NCI-H1436 (cell line): ENCODE measurements at regions not wholly inside any gene's neighbourhood (a gene's known extent, or its start where the extent isn't known, plus 50 kb on each side); places are given as distances from the start of the nearest gene placed in this dataset.
A peak's percentile ranks its signal among the peaks of the same experiment; 100 is the strongest.

Source experiments
- DNase-seq: peaks from one replicate; lab custom pipeline; 2025; lab: John Stamatoyannopoulos, UW

DNA sequence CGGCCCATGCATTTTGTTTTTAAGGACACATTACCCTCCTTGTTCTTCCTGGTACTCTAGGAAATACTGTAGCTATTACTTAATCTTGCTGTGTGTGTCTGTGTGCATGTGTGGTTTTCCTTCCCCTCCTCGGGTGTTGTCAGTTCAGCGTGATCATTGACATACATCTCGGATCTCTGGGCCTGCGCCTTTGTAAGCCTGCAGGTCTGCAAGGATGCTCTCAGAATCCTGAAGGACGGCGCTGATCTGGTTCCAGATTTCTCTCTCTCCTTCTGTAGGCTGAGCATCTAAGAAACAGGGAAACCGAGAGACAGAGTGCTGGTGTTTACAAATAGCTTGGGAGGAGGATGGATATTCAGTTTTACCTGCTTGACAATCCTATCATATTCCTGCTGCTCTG lies 100.2 kb downstream of the CYRIA start:
- no peak for DNase-seq

DNA sequence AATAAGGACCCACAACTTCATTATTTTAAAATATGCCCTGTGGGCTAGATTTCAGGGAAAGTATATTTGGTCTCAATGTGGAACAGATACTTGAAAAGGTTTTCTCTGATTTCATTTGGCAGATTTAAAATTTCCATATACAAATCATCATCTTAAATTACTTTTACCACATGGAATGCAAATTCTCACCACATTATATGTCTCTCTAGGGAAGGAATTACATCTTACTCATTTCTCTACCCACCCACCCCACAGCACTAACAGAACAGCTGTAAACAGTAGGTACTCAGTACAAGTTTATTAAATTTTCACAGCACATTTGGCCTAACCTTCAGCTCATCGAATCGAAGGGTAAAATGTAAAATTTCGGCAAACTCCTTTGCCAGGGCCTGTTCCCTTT lies 104.0 kb downstream of the CYRIA start:
- DNase-seq: no peak

DNA sequence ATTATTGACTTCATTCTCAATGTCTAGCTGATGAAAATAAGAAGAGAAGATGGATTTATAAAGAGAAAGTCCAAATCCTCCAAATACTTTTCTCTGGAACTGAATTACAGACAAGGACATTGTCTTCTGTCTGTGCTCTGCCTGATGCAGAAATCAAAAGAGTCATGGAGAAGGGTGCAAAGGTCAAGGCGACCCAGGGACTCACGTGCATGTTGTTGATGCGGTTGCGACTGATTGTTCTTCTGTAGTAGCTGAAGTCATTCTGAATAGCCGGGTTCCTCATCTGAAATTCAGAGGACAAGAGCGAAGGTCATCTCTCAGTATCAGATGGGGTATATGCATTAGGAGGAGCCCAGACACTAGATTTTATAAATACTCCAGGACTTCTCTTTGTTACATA lies 104.4 kb downstream of the CYRIA start:
- no peak for DNase-seq

DNA sequence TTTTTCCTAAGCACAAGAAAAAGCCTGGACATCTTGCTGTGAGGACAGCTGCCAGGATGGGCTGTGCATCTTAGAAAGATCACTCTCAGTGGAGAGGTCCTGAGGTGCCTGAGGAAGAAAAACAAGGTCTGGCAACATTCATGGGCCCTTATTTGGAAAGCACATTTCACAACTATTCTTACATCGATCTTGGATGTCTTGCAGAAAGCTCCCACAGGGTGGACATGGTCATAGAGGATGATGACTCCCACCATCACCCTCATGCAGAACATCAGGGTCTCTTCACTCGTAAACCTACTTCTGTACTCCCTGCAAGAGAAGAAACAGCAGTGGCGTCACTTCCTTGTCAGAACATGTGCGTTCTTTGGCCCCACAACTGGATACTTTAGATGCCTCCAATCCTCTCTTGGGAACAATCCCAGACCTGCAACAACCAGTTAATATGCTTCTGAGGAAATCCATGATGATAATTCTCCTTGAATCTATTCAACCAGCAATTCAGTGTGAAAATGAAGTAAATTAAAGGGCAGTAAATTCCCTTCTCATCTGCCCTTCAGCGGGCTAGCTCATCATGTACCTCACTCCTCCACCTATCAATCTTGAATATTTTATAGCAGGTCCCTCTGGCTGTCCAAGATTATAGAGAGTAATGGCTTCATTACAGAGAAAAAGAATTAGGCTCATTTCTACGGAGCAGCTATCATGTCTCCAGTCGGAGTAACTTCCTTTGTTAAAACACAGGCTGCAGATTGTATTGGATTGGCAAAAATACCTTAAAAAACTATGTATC lies 106.2 kb downstream of the CYRIA start:
- no peak for DNase-seq

DNA sequence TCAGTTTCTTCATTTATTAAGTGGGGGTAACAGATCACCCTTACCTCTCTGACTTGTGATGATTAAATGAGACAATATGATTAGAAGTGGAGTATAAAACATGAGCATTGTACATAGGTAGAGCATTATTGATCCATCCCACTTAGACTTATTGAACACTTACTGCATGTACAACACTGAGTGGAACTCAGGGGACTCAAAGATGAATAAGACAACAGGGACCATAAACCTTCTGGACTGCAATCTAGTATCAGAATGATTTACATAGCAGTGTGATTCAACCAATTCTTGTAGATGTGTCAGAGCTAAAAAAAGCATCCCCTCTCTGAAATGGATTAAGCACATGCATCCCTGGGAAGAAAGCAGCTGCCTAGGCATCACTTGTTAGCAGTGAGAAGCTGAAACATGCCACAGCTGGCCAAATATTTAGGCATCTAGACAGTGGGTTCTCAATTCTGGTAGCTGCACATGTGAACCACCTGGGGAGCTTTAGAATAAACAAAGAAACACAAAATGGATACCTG lies 111.5 kb downstream of the CYRIA start:
- no peak for DNase-seq

DNA sequence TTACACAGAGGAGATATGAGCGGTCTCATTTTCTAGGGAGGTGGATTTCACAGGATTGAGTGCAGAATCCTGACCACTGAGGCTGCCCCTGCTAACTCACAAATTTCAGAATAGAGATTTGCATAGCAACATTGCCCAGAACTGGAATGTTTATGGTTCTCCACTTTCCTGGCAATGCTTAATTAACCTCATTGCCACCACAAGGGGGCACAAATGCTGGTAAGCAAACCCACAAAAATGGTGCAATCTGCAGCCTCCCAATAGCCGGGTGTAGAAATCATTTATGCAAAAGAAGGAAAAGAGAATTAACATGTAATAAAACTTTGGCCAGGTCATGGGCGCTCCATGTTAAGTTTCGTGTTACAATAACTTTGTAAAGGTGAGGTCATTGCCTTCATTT lies 112.4 kb downstream of the CYRIA start:
- peak; percentile 18 for DNase-seq

DNA sequence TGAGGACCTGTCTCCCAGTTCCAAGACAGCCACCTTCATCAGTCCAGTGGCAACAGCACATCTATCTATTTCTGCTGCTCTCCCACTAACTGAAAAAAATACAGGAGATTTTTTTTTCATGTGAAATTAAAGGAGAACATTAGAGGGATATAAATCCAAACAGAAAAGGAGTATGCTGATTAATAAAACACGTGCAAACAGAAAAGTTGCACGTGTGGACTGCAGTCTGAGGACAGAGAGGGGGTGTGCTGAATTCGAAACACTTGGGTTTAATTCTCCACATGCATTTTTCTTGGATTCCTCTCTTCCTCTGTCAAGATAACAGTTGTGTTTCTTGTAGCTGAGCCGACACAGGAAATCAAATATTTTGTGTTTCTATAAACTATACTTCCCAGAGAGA lies 113.4 kb downstream of the CYRIA start:
- no peak for DNase-seq

DNA sequence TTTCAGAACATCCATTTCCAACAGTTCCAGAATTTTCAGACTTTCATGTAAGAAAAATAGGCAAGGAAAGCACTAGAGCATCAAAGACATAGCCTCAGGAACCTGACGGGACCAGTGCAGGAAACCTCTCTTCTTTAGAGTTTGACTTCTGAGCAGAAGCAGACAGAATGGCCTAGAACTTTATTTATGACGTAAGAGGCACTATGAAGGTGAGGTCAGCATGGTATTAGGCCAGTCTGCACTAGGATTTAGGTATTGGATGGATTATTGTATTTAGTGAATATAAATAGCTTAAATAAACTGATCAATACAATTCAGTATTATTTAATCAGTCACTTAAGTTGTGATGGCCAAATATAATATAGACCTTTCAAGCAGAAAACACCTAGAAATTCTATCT lies 117.6 kb downstream of the CYRIA start:
- DNase-seq: no peak

DNA sequence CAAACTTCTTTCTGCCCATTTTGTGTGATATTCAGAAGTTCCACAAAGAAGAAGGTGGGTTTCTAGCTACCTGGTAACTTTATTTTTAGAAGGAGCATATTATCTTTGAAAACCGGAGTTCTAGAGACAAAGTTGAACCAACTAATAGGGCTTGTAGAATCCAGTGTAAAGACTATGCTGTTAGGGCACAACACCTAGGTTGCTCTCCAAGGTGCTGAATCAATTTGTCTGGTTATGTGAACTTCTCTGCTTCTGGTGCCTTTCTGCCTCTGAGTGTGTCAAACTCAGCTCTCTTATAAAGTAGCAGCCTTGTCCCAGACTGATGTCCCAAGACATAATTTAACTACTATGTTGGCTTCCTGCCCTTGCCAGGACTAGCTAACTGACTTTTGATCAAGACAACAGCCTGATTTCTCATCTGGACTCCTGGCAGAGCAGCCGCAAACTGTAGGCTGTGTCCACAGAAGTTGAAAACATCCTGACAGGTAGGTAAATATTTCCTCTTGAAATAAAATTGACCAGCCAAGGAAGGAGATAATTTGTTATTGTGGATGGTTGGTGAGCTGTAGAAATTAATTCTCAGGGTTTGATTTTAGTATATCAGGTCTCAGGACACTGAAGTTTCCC lies 119.4 kb downstream of the CYRIA start:
- no peak for DNase-seq

DNA sequence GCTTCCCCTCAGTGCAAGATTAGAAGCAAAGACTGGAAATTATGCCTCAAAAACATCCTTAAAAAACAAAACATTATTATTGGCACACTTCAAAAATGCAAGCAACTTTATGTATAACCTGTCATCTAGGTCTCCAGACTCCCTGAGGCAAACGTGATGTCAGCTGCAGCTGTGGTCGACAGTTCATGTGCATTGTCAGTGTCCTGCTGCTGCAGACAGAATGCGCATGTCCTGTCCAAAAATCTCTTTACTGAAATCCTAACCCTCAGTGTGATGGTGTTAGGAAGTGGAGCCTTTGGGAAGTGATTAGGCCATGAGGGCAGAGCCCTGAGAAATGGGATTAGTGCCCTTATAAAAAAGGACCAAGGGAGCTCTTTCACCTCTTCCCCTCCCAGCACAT lies 126.9 kb downstream of the CYRIA start:
- DNase-seq: no peak

DNA sequence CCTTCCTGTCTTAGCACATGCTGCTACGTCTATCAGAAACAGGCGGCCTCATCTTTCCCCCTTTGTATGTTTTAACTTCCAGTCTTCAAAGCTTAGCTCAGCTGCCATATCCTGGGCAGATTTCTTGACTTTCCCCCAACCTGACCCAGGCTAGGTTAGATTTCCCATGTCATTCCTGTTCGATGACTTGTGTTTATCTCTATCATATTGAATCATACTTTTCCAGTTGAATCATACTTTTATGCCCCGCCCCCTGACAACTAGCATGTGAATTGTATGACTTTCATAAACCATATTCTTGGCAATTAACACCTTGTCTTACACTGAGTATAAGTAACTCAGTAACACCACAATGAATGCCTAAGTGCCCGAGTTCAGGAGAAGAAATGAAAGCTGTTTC lies 128.3 kb downstream of the CYRIA start:
- DNase-seq: no peak

DNA sequence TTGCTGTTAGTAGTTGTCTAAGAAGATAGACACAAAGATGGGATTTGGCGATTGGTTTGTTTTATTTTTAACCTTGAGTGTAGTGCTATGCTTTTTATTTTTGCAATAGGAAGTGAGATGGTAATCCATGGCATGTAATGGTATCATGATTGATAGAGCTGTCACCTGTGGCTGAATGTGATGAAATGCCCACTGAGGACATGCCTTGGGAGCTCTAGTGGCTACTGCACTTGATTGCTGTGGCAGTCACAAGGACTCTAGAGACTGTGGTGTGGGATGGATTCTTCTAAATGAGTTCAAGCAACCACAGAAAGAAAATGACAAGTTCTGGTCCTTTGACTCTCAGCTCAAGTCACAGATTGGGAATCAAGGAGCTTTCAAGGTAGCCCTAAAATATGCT lies 139.4 kb downstream of the CYRIA start:
- no peak for DNase-seq

DNA sequence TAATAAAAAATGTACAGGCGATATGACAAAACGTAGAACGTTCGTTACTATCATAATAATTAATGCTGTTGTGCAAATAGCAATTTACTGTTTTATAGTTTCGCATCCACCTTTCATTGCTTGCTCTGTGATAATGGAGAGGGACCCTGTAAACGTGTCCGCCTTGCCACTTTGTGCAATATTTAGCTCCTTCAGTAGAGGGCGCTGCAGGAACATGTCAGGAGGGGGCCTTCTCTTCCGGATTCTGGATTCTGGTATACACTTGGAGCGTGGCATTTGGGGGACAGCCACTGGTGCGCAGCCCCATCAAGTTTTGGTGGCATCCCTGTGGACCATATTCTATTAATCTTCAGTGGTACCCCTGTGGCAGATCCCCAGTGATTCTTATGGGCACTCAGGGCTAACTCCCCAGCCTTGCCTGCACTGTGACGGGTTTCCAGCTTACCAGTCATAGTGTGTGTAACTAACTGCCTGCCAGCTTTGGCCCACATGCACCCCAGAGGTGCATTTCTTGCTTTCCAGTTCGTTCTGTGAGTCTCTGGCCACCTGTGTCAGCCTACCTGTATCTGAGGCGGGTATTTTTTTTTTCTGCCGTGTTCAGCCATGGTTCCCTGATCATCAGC lies 140.3 kb downstream of the CYRIA start:
- DNase-seq: peak; percentile 10

DNA sequence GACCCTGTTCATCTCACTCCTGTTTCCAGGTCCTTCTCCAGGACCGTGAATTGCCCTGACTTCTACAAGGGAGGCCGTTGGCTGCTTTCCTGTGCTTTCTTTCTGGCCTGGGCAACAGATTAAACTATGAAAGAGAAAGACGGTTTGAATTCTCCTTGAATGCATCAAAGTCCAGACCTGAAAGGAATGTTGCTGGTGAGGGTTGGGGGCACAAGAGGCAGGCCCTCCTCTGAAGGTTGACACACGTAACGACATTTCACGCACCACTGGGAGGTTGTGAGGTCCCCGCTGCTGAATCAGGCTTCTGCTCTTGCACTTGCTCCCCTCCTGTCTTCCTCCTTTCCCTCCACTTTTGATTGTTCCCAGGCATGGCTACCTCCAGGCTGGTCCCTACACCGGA lies 141.9 kb downstream of the CYRIA start:
- DNase-seq: no peak

DNA sequence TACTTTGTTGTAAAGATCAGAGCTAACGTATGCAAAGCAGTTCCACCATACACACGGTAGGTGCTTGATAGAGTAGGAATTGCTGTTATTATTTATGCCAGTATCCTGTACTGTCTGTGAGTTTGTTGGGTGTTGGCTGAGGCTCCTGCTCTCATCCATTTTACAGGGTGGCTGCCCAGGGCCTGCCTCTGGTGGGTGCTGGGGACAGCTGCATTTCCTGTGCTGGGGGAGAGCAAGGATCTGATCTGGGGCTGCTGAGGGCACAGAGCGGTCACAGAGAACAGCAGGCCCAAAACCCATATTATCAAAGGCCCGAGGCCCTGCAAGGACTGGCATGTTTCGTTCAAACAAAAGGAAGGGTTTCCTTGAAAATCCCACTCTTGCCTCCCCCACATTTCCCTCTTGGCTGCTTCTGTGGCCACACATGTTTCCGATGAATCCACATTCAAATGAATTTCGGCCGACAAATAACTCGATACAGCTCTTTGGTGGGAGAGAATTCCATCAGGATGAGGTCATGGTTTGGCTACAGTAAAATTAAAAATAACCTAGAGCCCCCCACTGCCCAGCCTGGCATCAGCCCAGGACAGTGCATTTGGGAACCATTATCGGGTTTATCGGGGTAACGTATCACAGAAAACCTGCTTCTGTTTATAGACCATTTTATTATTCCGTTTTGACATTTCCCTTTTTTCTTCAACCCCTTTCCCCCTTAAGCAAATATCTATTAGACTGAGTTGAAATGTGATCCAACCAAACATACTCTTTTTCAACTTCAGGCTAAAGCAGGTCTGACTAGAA lies 143.4 kb downstream of the CYRIA start:
- DNase-seq: no peak

DNA sequence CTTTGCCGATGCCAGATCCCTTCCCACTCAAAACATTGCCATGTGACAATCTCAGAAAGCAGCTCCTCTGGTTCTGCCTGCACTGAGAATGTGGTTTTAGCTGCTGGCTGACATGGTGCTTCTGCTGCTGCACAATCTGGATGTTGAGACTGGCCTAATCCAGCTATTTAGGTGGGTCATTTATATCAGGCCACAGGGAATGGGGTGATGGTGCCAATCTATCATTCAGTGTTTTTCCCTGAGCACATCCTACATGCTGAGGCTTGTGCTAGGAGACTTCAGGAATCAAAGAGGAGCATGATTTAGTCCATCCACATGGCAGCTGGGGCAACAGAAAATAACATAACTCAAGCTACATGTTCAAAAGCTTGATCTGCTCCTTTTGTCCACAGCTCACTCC lies 144.7 kb downstream of the CYRIA start:
- DNase-seq: no peak

DNA sequence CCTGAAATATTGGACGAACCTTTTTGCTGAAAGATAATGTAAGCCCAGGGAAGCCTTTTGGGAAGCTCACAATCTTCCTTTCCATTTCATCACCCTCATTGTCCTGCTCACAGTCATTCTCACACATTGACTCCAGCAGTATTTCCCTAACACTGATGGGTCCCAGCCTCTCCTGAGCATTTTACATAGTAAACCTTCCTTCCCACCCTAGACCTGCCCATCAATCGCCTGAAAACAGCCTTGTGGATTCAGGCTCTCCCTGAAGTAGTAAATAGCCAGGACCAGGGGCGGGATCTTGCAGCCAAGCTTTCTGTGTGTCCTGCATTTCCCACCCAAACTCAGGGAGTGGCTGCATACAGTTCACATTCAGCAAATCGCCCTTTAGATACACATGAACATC lies 149.9 kb downstream of the CYRIA start:
- DNase-seq: no peak

DNA sequence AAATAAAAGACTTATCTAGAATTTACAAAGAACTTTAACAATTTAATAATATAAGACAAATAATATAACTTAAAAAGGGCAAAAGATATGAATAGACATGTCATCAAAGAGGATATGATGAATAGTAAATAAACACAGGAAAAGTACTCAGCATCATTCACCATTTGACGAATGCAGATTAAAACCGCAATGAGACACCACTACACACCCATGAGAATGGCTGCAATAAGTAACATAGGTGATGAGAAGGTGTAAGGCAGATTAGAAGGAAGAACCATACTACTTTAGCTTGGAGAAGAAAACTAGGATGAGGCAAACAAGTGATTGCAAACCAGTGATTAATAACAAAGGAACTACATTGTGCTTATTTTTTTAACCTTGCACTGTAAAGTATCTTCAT lies 152.0 kb downstream of the CYRIA start:
- DNase-seq: no peak

DNA sequence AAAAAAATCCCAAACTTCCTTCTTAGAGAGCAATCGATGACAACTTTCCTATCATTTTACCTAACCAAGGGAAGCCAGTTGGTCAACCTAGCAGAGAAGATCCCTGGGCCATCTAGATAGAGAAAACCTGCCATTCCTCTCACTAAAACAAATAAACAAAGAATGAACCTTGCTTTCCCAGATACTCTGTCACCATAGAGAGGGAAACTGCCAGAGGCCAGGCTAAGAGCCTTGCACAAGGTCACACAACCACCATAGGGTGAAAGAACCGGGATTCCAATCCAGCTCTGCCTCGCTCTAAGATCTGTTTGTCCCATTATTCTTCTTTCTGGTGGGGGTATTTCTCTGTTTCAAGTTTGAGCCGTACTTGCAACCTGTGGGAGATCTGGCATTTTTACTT lies 154.6 kb downstream of the CYRIA start:
- DNase-seq: no peak

DNA sequence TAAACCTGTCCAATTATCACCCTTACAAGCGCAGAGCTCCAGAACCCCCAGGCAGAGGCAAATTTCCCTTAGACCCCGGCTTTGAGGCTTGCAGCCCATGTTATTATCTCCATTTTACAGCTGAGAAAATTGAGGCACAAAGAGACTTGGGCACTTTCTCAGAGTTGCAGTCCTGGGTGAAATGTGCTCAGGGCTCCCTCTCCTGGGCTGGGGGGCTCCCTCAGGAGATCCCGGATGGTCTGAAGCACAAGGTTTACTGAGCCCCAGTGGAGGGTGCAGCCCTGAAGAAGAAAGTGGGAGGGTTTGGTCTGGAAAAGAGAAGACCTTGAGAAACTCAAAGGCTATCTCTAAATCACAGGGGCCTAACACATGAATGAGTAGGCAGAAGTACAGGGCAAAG lies 156.6 kb downstream of the CYRIA start:
- DNase-seq: no peak

DNA sequence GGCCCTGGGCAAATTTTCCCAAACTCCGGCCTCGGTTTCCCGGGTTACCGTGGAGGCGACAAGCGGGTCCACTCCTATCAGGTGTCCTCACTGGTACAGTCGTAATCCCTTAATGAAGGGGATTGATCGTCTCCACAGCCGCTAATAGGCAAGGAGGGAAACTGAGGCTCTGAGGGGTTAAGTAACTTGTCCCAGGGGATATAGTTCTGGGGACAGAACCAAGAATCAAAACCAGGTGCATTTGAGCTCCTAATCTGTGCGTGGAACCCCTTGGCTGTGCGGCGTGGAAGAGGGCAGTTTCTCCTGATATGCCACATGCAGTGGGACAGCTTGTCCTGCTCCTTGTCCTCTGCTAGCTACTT lies 157.2 kb downstream of the CYRIA start:
- DNase-seq: no peak

DNA sequence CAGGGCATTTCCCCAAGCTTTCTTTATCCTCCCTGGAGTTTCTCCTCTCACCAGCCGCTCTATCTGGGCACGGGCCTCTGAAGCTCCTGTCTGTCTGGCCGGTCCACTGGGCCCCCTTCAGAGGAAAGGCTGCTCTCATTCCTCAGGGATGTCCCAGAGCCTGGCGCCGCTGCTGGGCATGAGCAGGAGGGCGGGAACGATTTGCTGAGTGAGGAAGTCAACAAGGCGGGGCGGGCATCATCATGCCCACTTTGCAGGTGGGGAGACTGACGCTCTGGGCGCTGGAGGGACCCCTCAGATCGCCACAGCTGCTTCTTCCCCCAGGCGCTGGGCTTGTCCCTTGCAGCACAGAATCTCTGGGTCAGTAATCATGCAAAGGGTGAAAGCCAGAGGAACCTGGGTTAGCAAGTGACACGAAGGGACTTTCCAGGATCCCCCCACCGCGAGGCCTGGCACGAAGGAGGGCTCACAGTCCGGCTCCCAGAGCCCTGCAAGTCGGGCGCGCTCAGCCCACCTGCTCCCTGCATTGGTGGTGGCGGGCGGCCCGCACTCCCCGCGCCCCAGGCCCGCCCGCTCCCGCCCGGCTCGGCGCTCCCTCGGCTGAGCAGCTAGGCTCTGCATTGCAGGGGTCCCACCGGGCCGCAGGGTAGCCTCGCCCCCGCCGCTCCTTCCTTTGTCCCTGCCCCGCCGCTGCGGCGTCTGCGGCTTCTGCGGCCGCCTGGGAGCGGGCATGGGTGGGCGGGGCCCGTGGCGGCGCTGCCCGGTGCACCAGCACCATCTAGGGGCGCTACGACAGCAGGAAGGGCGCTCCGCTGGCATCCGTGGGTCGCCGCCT lies 157.8 kb downstream of the CYRIA start:
- DNase-seq: peak; percentile 52
